HG02798 (cell line): ENCODE measurements at regions not wholly inside any gene's neighbourhood (a gene's known extent, or its start where the extent isn't known, plus 50 kb on each side); places are given as distances from the start of the nearest gene placed in this dataset.

Source experiments
- ATAC-seq: cut with Tn5 transposase; IDR thresholded peaks from one replicate; pipeline ENCODE4 v1.9.1; 2021; ENCODE audit warnings: mild to moderate bottlenecking; ENCODE audit not compliant: unreplicated experiment, poor library complexity

GRCh38 chr11:113634940-113635575, 71.0 kb downstream of the TMPRSS5 start:
- ATAC-seq, result no peak

GRCh38 chr11:113632981-113633380, 73.1 kb downstream of the TMPRSS5 start:
- ATAC-seq, result no peak

GRCh38 chr11:113629562-113629961, 76.5 kb downstream of the TMPRSS5 start:
- no peak for ATAC-seq

- no peak for ATAC-seq
Observed at GRCh38 chr11:113628912-113629311, 77.2 kb downstream of the TMPRSS5 start.

- no peak for ATAC-seq
Observed at GRCh38 chr11:113627946-113628345, 78.2 kb downstream of the TMPRSS5 start.

GRCh38 chr11:113627297-113627696, 78.8 kb downstream of the TMPRSS5 start:
- no peak for ATAC-seq

GRCh38 chr11:113626736-113627135, 79.4 kb downstream of the TMPRSS5 start:
- no peak for ATAC-seq

GRCh38 chr11:113623114-113623513, 83.0 kb downstream of the TMPRSS5 start:
- no peak for ATAC-seq

- ATAC-seq, result no peak
Observed at GRCh38 chr11:113618360-113618759, 87.7 kb downstream of the TMPRSS5 start.

GRCh38 chr11:113615773-113616172, 90.3 kb downstream of the TMPRSS5 start:
- ATAC-seq, result no peak

GRCh38 chr11:113615098-113615497, 91.0 kb downstream of the TMPRSS5 start:
- no peak for ATAC-seq

GRCh38 chr11:113614097-113614496, 92.0 kb downstream of the TMPRSS5 start:
- no peak for ATAC-seq

GRCh38 chr11:113613619-113614018, 92.5 kb downstream of the TMPRSS5 start:
- ATAC-seq, result peak; percentile 65

- no peak for ATAC-seq
Observed at GRCh38 chr11:113604186-113604585, 101.9 kb downstream of the TMPRSS5 start.

GRCh38 chr11:113603277-113604059, 102.6 kb downstream of the TMPRSS5 start:
- ATAC-seq, result no peak

- ATAC-seq, result no peak
Observed at GRCh38 chr11:113602483-113602882, 103.6 kb downstream of the TMPRSS5 start.

- ATAC-seq, result no peak
Observed at GRCh38 chr11:113596658-113597057, 109.5 kb downstream of the TMPRSS5 start.

GRCh38 chr11:113595810-113596594, 110.1 kb downstream of the TMPRSS5 start:
- ATAC-seq, result no peak

- ATAC-seq, result peak; percentile 86
Observed at GRCh38 chr11:113593698-113594308, 112.3 kb downstream of the TMPRSS5 start.

GRCh38 chr11:113591117-113591516, 115.0 kb downstream of the TMPRSS5 start:
- no peak for ATAC-seq

- peak; percentile 88 for ATAC-seq
Observed at GRCh38 chr11:113587308-113587739, 112.1 kb upstream of the DRD2 start.
